Hematopoietic multipotent progenitor cell treated with erythropoietin and hydrocortisone succinate and interleukin-3 and kit ligand, for 6 days (in vitro differentiated cells): ENCODE measurements at regions not wholly inside any gene's neighbourhood (a gene's known extent, or its start where the extent isn't known, plus 50 kb on each side); places are given as distances from the start of the nearest gene placed in this dataset.
"Not testable (repeated sequence)": the region's sequence is repeated elsewhere in the genome, so short reads cannot be mapped to it uniquely, and the experiment has no call there.

Experiments
- DNase-seq: peaks from one replicate; pipeline ENCODE4 v3.0.0-alpha.2; 2015

DNA sequence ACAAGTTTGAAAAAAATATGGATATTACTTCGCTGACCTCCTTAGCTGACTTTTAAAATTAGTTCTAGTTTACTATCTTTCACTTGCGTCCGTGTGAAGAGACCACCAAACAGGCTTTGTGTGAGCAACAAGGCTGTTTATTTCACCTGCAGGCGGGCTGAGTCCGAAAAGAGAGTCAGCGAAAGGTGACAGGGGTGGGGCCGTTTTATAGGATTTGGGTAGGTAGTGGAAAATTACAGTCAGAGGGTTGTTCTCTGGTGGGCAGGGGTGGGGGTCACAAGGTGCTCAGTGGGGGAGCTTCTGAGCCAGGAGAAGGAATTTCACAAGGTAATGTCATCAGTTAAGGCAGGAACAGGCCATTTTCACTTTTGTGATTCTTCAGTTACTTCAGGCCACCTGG, 203.7 kb downstream of the POM121L12 start:
- not testable (repeated sequence) for DNase-seq

DNA sequence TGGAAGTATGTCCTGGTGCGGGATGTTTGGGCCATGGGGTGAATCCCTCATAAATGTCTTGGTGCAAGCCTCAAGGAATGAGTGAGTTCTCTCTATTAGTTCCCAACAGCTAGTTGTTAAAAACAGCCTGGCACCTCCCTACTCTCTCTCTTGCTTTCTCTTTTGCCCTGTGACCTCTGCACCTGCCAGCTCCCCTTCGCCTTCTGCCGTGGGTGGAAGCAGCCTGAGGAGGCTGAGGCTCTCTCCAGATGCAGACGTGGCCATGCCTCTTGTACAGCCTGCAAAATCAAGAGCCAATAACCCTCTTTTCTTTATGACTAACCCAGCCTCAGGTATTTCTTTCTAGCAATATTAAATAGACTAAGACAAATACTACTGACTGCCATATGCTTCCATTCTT, 210.3 kb downstream of the POM121L12 start:
- no peak for DNase-seq

DNA sequence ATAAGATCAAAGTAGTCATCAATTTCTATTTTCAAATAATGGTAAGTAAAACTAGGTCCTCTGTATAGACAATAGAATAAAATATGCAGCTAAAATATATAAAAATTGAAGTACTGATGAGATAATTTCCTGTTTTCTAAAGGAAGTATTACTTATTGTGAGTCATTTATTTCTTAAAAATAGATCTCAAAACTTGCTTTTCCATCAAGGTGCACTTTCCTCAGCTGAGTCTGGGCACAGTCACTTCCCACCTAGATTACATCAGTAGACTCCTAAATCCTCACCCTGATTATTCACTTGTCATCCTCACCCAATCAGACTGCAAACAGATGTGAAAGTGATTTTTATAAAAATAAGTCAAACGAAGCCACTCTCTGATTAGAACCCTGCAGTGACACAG, 211.5 kb downstream of the POM121L12 start:
- DNase-seq: no peak

DNA sequence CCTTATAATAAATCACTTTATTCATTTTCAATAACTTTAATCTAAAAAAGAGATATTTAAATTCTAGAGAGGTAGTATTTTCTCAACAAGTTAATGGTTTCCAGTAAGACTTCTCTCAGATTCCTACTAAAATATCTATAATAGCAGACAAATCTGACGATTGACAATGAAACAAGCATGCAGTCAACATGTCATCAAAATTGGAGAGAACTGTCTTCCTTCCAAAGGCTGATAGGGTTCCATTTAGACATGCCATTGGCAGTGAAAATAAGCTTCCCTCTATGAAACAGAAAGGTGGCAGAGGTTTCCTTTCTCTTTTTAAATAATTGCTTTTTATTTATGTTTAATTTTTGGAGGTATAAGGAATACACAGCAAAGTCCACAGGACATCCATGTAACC, 217.1 kb downstream of the POM121L12 start:
- no peak for DNase-seq

DNA sequence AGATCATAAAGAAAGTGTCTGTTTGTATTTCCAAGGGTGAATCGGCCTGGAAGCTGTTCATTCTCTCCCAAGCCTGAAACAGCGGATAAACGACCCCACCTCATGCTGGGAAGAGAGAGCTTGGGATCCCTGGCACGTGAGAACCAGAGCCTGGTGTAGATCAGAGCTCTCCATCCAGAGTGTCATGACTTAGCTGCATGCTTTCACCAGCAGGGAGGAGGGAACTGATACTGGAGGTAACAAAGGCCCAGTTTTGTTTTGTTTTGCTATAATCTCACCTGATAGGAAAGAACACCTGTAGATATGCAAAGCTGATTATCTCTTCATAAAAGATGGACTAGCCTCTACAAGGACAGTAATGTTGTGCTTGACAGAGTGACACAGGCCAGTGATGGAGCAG, 236.6 kb downstream of the POM121L12 start:
- no peak for DNase-seq

DNA sequence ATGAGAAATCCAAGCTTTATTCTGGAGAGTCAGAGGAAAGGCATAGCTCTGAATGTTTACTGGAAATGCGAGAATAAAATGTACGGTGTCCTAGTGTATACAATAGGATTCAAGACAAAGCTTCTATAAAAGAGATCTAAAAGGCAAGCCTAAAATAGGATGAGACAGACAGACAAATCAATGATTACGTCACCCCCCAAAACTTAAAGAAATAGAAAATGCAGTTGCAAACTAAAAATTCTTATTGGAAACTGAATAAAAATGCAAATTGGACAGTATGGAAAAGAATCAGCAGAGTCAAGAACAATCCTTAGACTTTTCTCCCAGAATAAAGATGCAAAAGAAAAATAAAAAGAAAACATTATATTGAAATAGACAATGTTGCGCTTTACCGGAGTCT, 245.9 kb downstream of the POM121L12 start:
- DNase-seq: no peak

DNA sequence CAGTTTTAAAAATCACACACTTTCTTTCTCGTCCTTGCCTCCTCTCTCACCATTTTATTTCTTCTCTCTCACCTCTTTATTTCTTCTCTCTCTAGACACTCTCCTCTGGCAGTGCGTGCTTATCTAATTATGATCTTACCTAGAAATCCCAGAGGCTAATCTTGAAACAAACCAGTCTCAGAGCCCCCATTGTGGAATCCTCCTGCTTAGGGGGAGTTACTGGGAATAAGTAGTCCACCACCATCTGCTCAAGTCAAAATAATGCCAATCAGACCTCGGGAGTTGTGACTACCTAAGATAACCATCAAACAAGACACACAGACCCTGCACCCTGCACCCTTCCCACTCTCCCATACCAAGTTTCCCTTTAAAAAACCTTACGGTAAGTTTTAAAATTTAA, 256.9 kb downstream of the POM121L12 start:
- no peak for DNase-seq

DNA sequence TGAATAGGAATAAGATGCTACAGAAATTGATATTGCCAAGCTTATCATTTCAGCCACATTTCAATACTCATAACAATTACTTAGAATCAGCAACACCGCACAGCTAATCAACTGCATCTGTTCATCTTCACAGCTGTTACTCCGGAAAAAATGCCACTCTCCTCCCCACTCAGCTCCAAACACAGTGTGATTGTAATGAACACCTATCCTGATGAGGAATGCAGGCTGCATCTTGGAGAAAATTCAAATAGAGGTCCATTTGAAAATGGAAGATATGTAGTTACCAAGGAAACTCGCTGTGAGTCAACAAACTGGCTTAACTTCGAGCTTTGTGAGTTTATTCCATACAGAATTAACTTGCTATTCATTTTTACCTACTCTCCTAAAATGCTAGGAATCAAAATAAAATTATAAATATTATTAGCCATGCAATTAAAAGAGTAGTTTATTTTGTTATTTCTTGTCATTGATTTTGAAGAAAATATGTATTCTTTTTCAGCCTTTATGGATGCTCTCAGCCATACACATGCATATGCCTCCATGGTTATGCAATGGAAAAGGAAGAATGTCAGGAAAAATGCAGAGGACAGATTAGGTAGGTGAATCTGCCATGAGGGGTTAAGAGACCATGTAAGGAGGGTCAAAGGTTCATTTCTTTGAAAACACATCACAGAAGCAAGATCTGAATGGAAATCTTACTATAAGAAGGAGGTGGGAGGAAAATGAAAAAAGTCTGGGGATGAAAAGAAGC, 267.2 kb downstream of the POM121L12 start:
- no peak for DNase-seq

DNA sequence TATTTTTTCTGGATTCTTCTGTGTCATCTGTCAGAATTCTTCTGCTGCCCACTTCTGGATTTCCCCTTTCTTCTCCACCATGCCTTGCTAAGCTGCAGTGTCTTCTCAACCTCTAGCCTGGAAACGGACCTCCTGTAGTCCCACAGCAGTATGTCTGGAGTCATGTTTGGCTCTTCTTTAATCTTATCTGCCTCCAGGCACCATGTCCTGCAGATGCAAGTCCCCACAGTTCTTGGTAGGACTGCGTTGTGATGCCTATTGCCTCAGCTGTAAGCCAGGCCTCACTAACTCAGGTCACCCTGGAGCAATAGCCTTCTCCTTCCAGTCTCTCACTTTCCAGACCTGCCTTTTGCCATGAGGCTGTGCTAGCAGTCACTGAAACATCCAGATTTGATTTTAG, 268.3 kb downstream of the POM121L12 start:
- no peak for DNase-seq

DNA sequence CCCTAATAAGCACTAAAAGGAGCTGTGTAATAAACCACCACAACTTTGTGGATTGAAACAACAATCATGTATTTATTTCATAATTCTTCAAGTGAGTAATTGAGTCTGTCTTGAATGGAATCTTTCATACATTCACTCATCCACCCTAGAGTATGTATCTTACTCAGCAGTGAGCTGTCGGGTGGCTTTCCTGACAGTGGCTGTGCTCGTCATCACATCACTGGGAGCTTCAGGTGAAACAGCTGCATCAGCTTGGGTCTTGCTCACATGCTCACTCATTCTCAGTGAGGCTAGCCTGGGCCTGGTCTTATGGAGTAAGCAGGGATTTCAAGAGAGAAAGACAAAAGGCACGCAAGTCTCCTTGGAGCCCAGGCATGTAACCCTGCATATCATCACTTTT, 271.4 kb downstream of the POM121L12 start:
- no peak for DNase-seq

DNA sequence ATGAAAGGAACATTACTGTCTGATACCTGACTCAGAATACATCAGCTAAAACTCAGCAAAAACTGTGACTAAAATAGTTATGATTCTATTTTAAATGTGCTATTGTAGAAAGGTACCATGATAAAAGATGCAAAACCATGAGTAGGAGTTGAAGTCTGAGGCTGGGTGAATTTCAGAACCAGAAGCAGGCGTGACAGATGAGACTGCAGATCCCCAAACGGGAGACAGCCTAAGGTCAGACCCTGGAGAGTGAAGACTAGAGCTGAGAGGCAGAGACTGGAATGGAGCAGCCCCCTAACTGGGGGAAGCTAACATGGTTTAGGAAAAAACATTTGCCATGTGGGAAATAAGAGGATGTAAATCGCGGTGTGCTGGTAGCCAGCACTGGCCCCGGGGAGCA, 275.8 kb downstream of the POM121L12 start:
- no peak for DNase-seq

DNA sequence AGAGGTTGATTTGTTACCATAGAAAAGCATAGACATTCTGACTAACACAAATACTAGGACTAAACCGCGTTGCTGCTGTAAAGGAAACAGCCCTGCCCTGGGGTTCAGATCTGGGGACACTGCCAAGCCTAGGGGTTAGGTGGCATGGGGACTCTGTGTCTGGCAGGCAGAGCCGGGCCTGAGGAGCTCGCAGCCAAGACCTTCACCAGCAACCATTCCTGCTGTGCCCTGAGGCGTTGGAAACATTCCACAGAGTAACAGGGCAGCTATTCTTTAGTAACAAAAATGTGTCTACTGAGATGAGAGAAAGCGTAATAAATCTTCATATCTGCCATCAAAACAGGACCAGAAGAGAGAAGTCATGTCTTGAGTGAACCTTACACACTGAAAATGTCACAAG, 280.5 kb downstream of the POM121L12 start:
- DNase-seq: no peak

DNA sequence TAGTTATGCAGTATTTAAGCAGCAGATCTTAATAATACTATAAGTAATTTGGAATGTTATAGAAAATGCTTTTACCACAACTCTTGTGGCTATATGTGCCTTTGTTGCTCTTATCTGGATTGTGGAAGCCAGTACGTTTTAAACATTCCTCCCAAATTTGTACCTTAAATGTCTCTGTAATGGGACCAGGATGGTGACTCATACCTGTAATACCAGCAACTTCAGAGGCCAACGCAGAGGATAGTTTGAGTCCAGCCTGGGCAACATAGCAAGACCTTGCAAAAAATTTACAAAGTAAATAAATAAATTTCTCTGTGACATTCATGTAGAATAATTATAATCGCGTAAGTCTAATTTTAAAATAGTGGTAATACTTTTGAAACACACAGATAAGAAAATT, 283.1 kb downstream of the POM121L12 start:
- DNase-seq: no peak

DNA sequence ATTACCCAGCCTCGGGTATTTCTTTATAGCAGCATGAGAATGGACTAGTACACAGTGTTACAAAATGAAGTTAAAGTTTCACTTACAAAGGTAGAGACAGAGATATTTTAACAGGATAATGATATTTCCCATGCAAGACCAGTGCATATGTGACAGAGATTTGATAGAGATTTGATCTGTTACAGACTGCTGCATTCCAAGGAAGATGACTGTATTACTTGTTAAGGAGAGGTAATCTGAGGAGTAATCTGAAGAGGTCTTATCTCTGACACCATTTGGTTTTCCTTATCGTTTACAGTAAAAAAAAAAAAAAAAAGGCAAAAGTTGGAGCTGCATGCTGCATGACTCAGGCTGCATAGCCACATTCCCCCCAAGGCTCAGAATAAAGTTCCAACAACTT, 289.6 kb downstream of the POM121L12 start:
- no peak for DNase-seq

DNA sequence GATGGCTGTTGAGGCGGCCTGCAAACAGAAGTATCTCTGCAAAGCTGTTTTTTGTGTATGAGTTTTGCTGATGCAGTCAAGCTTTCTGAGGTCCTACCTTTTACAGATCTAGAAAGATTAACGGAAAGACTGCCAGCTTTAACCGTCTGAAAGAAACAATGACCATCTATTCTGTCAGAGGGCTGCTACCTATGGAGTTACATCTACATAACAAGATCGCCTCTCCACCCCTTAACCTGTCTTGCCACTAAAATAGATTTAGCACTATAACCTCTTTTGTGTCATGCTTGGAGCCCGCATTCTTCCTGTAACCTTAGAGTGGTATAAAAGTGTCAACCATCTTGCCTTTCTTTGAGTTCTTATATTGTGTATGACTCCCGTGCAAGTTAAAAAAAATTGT, 291.2 kb downstream of the POM121L12 start:
- DNase-seq: no peak

DNA sequence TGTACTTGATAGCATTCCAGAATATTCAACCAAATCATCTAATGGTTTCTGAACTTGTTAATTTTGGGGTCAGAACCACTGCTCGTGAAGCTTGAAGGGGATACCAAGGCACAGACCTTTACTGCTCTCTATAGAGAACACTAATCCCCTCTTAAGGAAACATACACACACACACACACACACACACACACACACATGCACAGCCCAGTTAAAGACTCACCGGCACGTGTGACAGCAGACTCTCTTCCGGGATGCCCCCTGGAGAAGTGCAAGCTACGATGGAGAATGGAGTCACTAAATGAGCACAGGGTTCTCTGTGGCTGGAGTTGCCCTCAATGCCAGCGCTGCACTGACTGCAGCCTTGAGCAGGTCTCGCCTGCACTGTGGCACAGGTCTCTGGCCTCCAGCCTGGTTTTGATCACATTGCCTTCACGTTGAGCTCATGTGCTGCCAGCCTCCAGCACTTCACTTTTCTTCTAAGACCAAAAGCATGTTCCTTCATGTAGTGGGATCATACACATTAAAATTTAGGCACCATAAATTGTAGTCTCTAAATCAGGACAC, 300.8 kb downstream of the POM121L12 start:
- no peak for DNase-seq

DNA sequence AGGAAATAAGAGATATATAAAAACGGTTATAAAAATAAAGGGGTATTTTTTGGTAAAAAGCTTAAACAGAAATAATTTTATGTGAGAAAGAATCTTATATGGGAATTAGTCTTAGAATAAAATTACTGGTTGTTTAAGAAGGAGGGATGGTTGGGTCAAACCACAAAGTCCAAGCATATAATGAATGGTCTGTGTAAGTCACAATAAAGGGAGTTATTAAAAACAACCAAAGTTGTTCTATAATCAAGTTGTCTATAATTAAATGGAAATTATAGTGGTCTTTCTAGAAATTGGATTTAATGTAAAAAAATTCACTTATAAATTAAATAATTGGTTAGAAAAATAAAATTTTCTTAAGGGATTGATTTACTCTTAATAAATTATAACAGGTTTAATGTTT, 304.8 kb downstream of the POM121L12 start:
- DNase-seq: no peak

DNA sequence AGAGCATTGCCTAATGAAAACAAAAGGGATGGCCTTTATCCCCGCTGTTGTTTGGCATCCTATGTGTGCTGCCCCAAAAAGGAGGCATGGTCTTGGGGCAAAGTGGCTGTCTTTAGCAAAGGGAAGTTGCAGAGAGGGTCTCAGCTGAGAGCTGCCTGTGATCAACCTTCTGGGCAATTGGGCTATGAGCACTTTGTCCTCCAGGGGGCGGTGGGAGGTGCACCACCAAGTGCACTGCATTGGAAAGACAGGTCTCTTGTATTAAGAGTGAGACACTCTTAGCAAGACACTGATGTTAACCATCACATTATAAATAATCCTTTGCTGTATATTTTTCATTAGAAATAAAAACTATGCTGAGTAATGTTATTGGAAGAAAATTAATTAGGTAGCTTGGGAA, 314.8 kb downstream of the POM121L12 start:
- peak; percentile 14 for DNase-seq

DNA sequence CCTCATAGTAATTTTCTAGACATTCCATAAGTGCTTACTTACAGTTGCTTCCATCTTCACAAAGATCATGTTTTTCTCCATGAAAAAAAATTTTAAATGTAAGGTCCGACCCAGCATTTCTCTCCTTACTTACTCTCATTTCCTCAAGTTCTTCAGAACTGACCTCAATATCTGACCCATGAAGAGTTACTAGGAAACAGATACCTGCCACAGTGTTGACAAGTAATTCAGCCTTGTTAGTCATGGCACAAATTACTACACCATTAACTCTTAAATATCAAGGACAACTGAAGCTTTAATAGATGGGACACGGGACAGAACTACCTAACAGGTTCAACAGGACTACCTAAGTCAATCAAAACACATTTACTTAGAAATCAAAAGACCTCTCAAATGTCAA, 316.2 kb downstream of the POM121L12 start:
- DNase-seq: no peak

DNA sequence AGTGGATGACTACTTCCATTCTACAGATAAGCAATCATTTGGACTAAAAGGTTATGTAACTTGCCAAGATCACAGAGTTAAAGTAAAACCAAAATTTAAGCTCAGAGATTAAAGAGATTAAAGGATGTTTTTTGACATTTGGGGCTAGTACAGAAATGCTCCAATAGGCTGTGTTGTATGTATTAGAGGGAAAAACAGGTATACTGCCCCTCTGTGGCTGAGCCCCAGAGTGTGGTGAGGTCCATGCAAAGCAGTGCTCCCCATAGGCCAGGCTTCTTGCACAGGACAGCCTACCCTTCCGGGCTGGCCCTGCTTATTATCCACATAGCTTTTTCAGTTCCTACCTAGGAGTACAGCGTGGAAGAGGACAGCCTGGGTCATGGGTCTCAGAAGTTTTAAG, 322.8 kb downstream of the POM121L12 start:
- DNase-seq: no peak

DNA sequence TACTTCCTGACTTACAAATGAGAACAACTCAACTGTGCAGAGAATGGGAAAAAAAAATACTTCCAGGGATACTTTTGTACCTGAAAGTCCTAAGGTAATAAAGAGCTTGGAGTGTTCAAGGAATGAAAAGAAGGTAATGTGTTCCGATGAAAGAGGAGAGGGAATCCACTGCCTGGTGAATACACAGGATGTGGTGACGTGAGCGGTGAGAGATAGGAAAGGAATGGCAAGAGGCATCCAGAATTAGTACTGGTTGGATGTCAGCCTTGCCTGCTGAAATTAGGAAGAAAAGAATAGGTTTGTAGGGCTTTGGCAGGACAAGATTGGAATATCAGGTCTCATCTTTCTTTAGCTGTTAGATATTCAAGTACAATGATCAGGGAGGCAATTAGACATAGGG, 347.7 kb downstream of the POM121L12 start:
- DNase-seq: no peak

DNA sequence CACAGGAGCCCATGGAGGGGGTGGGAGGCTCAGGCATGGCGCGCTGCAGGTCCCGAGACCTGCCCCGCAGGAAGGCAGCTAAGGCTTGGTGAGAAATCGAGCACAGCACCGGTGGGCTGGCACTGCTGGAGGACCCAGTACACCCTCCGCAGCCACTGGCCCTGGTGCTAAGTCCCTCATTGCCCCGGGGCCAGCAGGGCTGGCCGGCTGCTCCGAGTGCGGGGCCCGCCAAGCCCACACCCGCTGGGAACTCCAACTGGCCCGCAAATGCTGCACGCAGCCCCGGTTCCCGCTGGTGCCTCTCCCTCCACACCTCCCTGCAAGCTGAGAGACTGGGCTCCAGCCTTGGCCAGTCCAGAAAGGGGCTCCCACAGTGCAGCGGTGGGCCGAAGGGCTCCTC, 349.8 kb downstream of the POM121L12 start:
- DNase-seq: not testable (repeated sequence)

DNA sequence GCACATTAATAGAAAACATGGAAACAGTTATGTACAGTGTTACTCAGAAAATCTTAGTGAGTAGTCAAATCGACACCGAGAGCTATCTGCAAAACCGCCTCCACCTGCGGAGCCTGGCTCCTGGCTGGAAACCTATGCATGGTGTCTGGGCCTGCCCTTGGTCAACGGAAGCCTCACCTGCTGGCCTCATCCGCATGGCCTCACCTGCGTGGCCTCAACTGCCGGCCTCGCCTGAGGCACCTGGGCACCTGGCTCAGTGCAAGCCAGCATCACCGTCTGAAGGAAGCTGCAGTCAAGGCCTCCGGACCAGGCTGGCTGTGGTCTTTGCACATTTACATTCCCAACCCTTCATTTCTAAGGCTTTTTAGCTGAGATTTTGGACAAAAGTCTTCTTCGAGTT, 352.1 kb downstream of the POM121L12 start:
- DNase-seq: no peak

DNA sequence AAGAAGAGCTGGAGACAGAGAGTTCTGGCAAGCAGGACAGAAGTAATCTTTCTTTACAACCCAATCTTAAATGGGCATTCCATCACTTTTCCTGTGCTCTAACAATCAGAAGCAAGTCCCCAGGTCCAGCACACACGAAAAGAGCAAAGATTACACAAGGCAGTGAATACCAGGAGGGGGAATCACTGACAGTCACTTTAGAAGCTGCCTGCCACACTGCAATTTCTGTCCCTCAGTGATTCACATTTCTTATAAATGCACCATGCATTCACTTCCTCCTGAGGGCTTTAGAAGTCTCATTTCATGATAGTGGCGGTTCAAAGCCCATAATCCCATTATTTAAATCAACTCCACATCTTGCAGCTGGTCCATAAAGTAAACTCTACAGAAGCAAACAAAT, 362.5 kb downstream of the POM121L12 start:
- no peak for DNase-seq

DNA sequence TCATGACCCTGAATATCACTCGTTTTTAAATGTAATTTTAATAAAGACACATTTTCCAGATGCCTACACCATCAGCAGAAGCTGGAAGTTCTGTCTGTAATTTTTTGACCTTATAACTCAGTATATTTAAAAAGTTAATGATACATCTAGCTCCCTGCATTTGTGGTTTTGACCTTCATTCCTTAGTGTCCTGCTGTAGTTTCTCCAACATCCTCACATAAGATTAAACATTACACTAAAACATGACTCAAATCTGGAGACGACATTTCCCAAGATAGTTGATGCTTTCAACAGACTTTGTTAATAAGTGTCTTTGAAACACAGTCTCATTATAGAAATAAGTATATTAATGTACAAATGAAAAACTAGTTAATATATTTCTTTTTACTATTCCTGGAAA, 363.1 kb downstream of the POM121L12 start:
- DNase-seq: no peak
